ENCODE measurements at regions not wholly inside any gene's neighbourhood (a gene's known extent, or its start where the extent isn't known, plus 50 kb on each side); places are given as distances from the start of the nearest gene placed in this dataset.
"Not testable (repeated sequence)": the region's sequence is repeated elsewhere in the genome, so short reads cannot be mapped to it uniquely, and the experiment has no call there.

DNA sequence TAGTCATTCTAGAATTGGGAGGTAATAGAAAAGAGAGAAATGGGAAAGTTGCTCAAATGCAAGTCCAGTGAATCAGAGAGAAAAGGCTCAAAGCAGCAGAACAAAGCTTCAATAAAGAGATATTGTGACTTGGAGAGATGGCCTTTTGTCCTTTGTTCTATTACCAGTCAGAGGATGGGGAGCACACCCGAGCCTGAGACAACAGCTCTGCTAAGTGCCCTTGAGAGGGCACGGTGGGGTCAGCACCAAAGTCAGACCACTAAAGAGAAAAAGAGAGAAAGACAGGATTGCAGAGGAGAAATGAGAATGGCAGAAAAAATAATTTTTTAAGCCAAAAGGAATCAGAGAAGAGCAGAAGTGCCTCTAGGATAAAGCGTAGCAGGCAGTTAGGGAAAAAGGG, 553.1 kb downstream of the TTLL7 start:
- not testable (repeated sequence) for TF ChIP-seq POLR2A, EP300, POLR2AphosphoS5 (IDR thresholded peaks at IDR 0.05)
- TF ChIP-seq, protein P1, sequence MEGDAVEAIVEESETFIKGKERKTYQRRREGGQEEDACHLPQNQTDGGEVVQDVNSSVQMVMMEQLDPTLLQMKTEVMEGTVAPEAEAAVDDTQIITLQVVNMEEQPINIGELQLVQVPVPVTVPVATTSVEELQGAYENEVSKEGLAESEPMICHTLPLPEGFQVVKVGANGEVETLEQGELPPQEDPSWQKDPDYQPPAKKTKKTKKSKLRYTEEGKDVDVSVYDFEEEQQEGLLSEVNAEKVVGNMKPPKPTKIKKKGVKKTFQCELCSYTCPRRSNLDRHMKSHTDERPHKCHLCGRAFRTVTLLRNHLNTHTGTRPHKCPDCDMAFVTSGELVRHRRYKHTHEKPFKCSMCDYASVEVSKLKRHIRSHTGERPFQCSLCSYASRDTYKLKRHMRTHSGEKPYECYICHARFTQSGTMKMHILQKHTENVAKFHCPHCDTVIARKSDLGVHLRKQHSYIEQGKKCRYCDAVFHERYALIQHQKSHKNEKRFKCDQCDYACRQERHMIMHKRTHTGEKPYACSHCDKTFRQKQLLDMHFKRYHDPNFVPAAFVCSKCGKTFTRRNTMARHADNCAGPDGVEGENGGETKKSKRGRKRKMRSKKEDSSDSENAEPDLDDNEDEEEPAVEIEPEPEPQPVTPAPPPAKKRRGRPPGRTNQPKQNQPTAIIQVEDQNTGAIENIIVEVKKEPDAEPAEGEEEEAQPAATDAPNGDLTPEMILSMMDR (IDR thresholded peaks at IDR 0.05): not testable (repeated sequence)

Data from stomach (tissue), 4 donors.